A549 (cell line): ENCODE measurements at regions not wholly inside any gene's neighbourhood (a gene's known extent, or its start where the extent isn't known, plus 50 kb on each side); places are given as distances from the start of the nearest gene placed in this dataset.

Experiments
- ATAC-seq, 2 experiments: fragments of 200-7000 bp in 1 of 2; fragments of >200 bp in 1 of 2; cut with Nextera tagmentation in 1 of 2; cut with Tn5 transposase in 1 of 2; 3 replicates each; pipeline versions ENCODE4 v1.8.0 to v1.9.1; 2018 to 2020; ENCODE audit warnings: mild to moderate bottlenecking in 1 of 2, moderate library complexity in 1 of 2
- CTCF ChIA-PET: fragments of 300-600 bp; sonication (Branson Sonifier 250); formaldehyde crosslinking; extraction: SDS; loops from one replicate; lab custom pipeline; 2021; ENCODE audit warnings: antibody characterized with exemption, inconsistent platforms; lab: Yijun Ruan, JAX
- POLR2A ChIA-PET: fragments of 350-600 bp; formaldehyde crosslinking; extraction: SDS; loops from one replicate; lab custom pipeline; 2021; ENCODE audit warnings: antibody characterized with exemption, inconsistent platforms; lab: Yijun Ruan, JAX
- DNase-seq, 2 experiments: peaks; one replicate each; pipeline versions ENCODE4 v3.0.0 to v3.0.0-alpha.2; 2011 to 2016; ENCODE audit warnings: low read depth in 1 of 2, low spot score in 1 of 2
- FAIRE-seq: peaks from 2 replicates; lab custom pipeline; 2011; peaks lifted over from hg19 to GRCh38; lab: Jason Lieb, UNC
- H3K27ac ChIP-seq, 2 experiments: fragments of >200 bp; sonication (Bioruptor Twin); formaldehyde crosslinking; 3 replicates each; pipeline ENCODE4 v1.5.1; 2016 to 2017
- H3K4me1 ChIP-seq: fragments of >200 bp; sonication (Bioruptor Twin); formaldehyde crosslinking; 3 replicates; pipeline ENCODE4 v1.6.1; 2016
- H3K4me2 ChIP-seq: fragments of >200 bp; sonication (Bioruptor Twin); formaldehyde crosslinking; 3 replicates; pipeline ENCODE4 v1.6.1; 2016
- H3K4me3 ChIP-seq: fragments of >200 bp; sonication (Bioruptor Twin); formaldehyde crosslinking; 3 replicates; pipeline ENCODE4 v1.5.1; 2016
- H3K9me3 ChIP-seq: fragments of >200 bp; sonication (Bioruptor Twin); formaldehyde crosslinking; 3 replicates; pipeline ENCODE4 v1.6.1; 2016
- CBX8 ChIP-seq: fragments of 200-600 bp; sonication (generic); IDR thresholded peaks from 2 replicates; pipeline ENCODE4 v1.6.1; 2016
- CEBPB ChIP-seq, 2 experiments: fragments of >200 bp in 1 of 2; sonication (Bioruptor Twin) in 1 of 2; formaldehyde crosslinking in 1 of 2; IDR thresholded peaks; 2 replicates each; pipeline ENCODE4 v1.6.1; 2012 to 2016
- CHD4 ChIP-seq: fragments of 200-600 bp; sonication (generic); IDR thresholded peaks from 2 replicates; pipeline ENCODE4 v1.6.1; 2016; ENCODE audit warnings: antibody characterized with exemption, mild to moderate bottlenecking, borderline replicate concordance
- EP300 ChIP-seq, 2 experiments: fragments of >200 bp; sonication (Bioruptor Twin); formaldehyde crosslinking; IDR thresholded peaks; 2 replicates in 1 of 2; 3 replicates in 1 of 2; pipeline ENCODE4 v1.6.1; 2016 to 2017
- ESRRA ChIP-seq: fragments of 150-350 bp; IDR thresholded peaks from 2 replicates; pipeline ENCODE4 v1.6.1; 2014; ENCODE audit warnings: mild to moderate bottlenecking, low read length, borderline replicate concordance
- FOSB ChIP-seq: fragments of 250-450 bp; sonication (Bioruptor Pico); IDR thresholded peaks from 2 replicates; pipeline ENCODE4 v1.5.0; 2020; ENCODE audit warnings: mild to moderate bottlenecking, moderate library complexity
- FOSL2 ChIP-seq, 2 experiments: fragments of 450-650 bp in 1 of 2; fragments of >200 bp in 1 of 2; sonication (Bioruptor Twin) in 1 of 2; formaldehyde crosslinking; IDR thresholded peaks; 2 replicates each; pipeline versions ENCODE4 v1.5.0 to v1.6.1; 2016 to 2020; ENCODE audit warnings: mild to moderate bottlenecking in 1 of 2, moderate library complexity in 1 of 2
- FOXS1 ChIP-seq: fragments of 250-450 bp; sonication (Bioruptor Pico); IDR thresholded peaks from 2 replicates; pipeline ENCODE4 v1.5.0; 2020; ENCODE audit warnings: mild to moderate bottlenecking, moderate library complexity
- HDAC2 ChIP-seq: fragments of 200-600 bp; sonication (generic); IDR thresholded peaks from 2 replicates; pipeline ENCODE4 v1.6.1; 2016
- HOXB13 ChIP-seq: fragments of 250-450 bp; sonication (Bioruptor Pico); IDR thresholded peaks from 2 replicates; pipeline ENCODE4 v1.5.0; 2020; ENCODE audit warnings: low read depth, mild to moderate bottlenecking, moderate library complexity
- KDM1A ChIP-seq: fragments of 200-600 bp; sonication (generic); IDR thresholded peaks from 2 replicates; pipeline ENCODE4 v1.6.1; 2016; ENCODE audit warnings: low read depth, mild to moderate bottlenecking
- KDM5A ChIP-seq: fragments of 200-600 bp; sonication (generic); IDR thresholded peaks from 2 replicates; pipeline ENCODE4 v1.6.1; 2016; ENCODE audit warnings: antibody characterized with exemption, mild to moderate bottlenecking
- NR3C1 ChIP-seq: fragments of >200 bp; sonication (Bioruptor Twin); formaldehyde crosslinking; IDR thresholded peaks from 3 replicates; pipeline ENCODE4 v1.6.1; 2017
- PHF8 ChIP-seq: fragments of 200-600 bp; sonication (generic); IDR thresholded peaks from 2 replicates; pipeline ENCODE4 v1.6.1; 2016; ENCODE audit warnings: low read depth, mild to moderate bottlenecking, antibody characterized with exemption, moderate library complexity, borderline replicate concordance
- POLR2AphosphoS2 ChIP-seq: conservative IDR thresholded peaks from 2 replicates; pipeline ENCODE4 v1.6.1; 2012; ENCODE audit warnings: low read length, improper control_type of control experiment, inconsistent platforms
- RAD21 ChIP-seq, 2 experiments: fragments of >200 bp in 1 of 2; sonication (Bioruptor Twin) in 1 of 2; formaldehyde crosslinking in 1 of 2; IDR thresholded peaks in 1 of 2; conservative IDR thresholded peaks in 1 of 2; 2 replicates in 1 of 2; 3 replicates in 1 of 2; pipeline ENCODE4 v1.6.1; 2012 to 2018; ENCODE audit warnings: inconsistent platforms in 1 of 2
- RFX5 ChIP-seq: fragments of 450-650 bp; IDR thresholded peaks from 2 replicates; pipeline ENCODE4 v1.7.1; 2014; ENCODE audit warnings: antibody characterized with exemption, mild to moderate bottlenecking, moderate library complexity
- SMC3 ChIP-seq: fragments of >200 bp; sonication (Bioruptor Twin); formaldehyde crosslinking; IDR thresholded peaks from 3 replicates; pipeline ENCODE4 v1.6.1; 2018; ENCODE audit warnings: inconsistent platforms
- SREBF2 ChIP-seq: fragments of 450-650 bp; IDR thresholded peaks from 2 replicates; pipeline ENCODE4 v1.6.1; 2014; ENCODE audit warnings: mild to moderate bottlenecking, moderate library complexity
- TP53 ChIP-seq: fragments of 250-450 bp; sonication (Bioruptor Pico); IDR thresholded peaks from 2 replicates; pipeline ENCODE4 v1.5.0; 2021; ENCODE audit warnings: mild to moderate bottlenecking, moderate library complexity
- ZFP36 ChIP-seq: fragments of 450-650 bp; IDR thresholded peaks from 2 replicates; pipeline ENCODE4 v1.6.1; 2014; ENCODE audit warnings: borderline replicate concordance; ENCODE audit not compliant: partially characterized antibody
- WGBS: methylation state at CpG from one replicate; pipeline ENCODE4 v1.1.6; 2017; ENCODE audit errors: missing lambda C conversion rate; 5-methylcytosine and 5-hydroxymethylcytosine counted together
- TF ChIP-seq, protein P1 (sequence below): fragments of 250-450 bp; sonication (Bioruptor Pico); IDR thresholded peaks from 2 replicates; pipeline ENCODE4 v1.5.0; 2020; ENCODE audit warnings: low read depth, mild to moderate bottlenecking, moderate library complexity
- TF ChIP-seq, protein P2 (sequence below): IDR thresholded peaks from 2 replicates; pipeline ENCODE4 v1.6.1; 2012
- TF ChIP-seq, protein P3 (sequence below): fragments of >200 bp; sonication (Bioruptor Twin); formaldehyde crosslinking; IDR thresholded peaks from 3 replicates; pipeline ENCODE4 v1.6.1; 2016
- TF ChIP-seq, protein P4 (sequence below): fragments of 450-650 bp; IDR thresholded peaks from 2 replicates; pipeline ENCODE4 v1.6.1; 2014; ENCODE audit warnings: antibody characterized with exemption
- TF ChIP-seq, protein P5 (sequence below): fragments of >200 bp; sonication (Bioruptor Twin); formaldehyde crosslinking; IDR thresholded peaks from 2 replicates; pipeline ENCODE4 v1.6.1; 2016
- TF ChIP-seq, protein P6 (sequence below): fragments of 200-600 bp; sonication (generic); IDR thresholded peaks from 2 replicates; pipeline ENCODE4 v1.6.1; 2016; ENCODE audit warnings: antibody characterized with exemption, mild to moderate bottlenecking, moderate library complexity

DNA sequence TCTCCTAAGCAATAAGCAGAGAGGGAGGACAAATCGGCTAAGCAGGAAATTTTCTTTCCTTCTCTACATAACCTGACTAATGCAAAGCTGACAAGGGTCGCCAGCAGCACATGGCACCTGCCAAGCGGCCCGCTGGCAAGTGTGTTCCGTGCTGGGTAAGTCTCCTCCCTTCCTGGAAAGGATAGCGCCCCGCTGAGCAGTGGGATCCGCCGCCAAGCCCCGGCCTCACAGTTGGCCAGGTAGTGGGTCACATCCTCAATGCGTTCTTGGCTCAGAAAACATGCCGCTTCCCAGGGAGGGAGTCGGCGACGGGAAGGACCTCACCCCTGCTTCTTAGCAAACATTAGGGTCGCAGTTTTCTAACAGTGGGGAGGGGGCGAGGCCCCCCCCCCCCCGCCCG, 488.9 kb upstream of the NUPR2 start:
- H3K27ac ChIP-seq = no peak overlapping the region
- TF ChIP-seq NR3C1 (no peak), HDAC2 (no peak), SMC3 (no peak), HOXB13 (CRISPR knock-in tag) (no peak), KDM5A (no peak), RFX5 (no peak)
- TF ChIP-seq, protein P1, sequence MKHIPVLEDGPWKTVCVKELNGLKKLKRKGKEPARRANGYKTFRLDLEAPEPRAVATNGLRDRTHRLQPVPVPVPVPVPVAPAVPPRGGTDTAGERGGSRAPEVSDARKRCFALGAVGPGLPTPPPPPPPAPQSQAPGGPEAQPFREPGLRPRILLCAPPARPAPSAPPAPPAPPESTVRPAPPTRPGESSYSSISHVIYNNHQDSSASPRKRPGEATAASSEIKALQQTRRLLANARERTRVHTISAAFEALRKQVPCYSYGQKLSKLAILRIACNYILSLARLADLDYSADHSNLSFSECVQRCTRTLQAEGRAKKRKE (CRISPR knock-in tag) = no peak
- TF ChIP-seq, protein P2, sequence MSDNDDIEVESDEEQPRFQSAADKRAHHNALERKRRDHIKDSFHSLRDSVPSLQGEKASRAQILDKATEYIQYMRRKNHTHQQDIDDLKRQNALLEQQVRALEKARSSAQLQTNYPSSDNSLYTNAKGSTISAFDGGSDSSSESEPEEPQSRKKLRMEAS = no peak
- DNase-seq (no peak), ATAC-seq (no peak), FAIRE-seq (no peak)
- ChIA-PET POLR2A (no interaction called here), CTCF (no interaction called here)
- H3K9me3 ChIP-seq = peaks cover 12% of the 10 kb centered on the region; the same call in 1 of the 3 replicates
- H3K4me3 ChIP-seq = no peak overlapping the region
- 12% methylated on average over 5 of the region's 19 CpGs for WGBS
- H3K4me1 ChIP-seq = no peaks in the 10 kb centered on the region
- no peak overlapping the region for H3K4me2 ChIP-seq

DNA sequence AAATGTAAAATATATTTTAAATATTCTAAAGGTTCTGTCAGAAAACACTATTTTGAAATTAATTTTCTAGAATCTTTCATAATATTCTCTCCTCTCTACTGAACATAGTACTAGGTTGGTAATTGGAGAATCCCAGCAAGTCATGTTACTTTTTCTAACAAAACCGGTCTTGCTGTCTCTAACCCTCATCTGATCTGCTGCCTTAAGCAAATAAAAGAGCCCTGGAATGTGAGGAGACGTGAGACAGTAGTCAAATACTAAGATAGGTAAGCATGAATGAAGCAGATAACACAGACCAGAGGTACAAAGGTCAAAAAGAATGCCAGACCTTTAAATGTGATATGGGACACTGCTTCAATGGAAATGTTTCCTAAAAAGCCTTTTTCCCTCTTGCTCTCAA, 462.4 kb upstream of the NUPR2 start:
- H3K9me3 ChIP-seq = peaks cover 2% of the 10 kb centered on the region; the same call in 1 of the 3 replicates
- H3K27ac ChIP-seq = no peak overlapping the region
- no peak overlapping the region for H3K4me3 ChIP-seq
- FAIRE-seq (no peak), DNase-seq (no peak), ATAC-seq (no peak)
- TF ChIP-seq POLR2AphosphoS2 (no peak), ESRRA (no peak), TP53 (CRISPR knock-in tag) (no peak), SREBF2 (no peak), RAD21 (conservative IDR thresholded peaks at IDR 0.05 in 1 of 2, IDR thresholded peaks at IDR 0.05 in 1 of 2) (no peak)
- TF ChIP-seq, protein P1 (CRISPR knock-in tag) = no peak
- TF ChIP-seq, protein P3, sequence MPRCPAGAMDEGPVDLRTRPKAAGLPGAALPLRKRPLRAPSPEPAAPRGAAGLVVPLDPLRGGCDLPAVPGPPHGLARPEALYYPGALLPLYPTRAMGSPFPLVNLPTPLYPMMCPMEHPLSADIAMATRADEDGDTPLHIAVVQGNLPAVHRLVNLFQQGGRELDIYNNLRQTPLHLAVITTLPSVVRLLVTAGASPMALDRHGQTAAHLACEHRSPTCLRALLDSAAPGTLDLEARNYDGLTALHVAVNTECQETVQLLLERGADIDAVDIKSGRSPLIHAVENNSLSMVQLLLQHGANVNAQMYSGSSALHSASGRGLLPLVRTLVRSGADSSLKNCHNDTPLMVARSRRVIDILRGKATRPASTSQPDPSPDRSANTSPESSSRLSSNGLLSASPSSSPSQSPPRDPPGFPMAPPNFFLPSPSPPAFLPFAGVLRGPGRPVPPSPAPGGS = no peak
- 3% methylated on average over 2 of the region's 2 CpGs for WGBS
- H3K4me1 ChIP-seq = no peaks in the 10 kb centered on the region
- H3K4me2 ChIP-seq = no peak overlapping the region
- POLR2A ChIA-PET = no interaction called here
- CTCF ChIA-PET = no interaction called here

DNA sequence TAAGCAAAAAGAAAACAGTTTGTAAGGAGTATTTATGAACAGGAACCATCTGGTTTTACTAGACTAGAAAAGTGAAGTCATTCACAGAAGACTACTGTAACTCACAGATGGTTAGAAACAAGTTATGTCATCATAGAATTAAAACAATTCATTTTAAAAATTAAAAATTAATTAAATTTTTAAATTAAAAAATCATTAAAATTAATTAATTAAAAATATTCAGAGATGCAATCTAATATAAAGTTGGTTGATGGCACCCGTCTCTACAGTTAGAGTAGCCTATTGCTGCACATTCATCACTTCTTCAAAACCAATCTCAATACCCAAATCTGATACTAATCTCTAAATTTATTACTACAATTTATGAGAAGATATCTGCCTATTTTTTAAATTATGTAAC, 454.8 kb upstream of the NUPR2 start:
- DNase-seq = no peak
- Histone ChIP-seq H3K4me1 (no peaks in the 10 kb centered on the region), H3K9me3 (peaks cover 4% of the 10 kb centered on the region; the same call in 2 of the 3 replicates), H3K4me2 (no peak overlapping the region)
- CTCF ChIA-PET = no interaction called here
- TF ChIP-seq FOSL2 (IDR thresholded peaks at IDR 0.05) = no peak
- no peak for TF ChIP-seq FOSL2 (CRISPR knock-in tag; IDR thresholded peaks at IDR 0.05)
- TF ChIP-seq FOSB = no peak
- TF ChIP-seq ZFP36 = no peak
- TF ChIP-seq CEBPB (IDR thresholded peaks at IDR 0.05) = no peak
- TF ChIP-seq, protein P4, sequence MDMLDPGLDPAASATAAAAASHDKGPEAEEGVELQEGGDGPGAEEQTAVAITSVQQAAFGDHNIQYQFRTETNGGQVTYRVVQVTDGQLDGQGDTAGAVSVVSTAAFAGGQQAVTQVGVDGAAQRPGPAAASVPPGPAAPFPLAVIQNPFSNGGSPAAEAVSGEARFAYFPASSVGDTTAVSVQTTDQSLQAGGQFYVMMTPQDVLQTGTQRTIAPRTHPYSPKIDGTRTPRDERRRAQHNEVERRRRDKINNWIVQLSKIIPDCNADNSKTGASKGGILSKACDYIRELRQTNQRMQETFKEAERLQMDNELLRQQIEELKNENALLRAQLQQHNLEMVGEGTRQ = no peak
- TF ChIP-seq PHF8 = no peak
- no peak for TF ChIP-seq POLR2AphosphoS2
- no peak for TF ChIP-seq CBX8
- no peak for TF ChIP-seq HDAC2
- TF ChIP-seq, protein P5, sequence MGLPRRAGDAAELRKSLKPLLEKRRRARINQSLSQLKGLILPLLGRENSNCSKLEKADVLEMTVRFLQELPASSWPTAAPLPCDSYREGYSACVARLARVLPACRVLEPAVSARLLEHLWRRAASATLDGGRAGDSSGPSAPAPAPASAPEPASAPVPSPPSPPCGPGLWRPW = no peak
- no peak for TF ChIP-seq EP300 (IDR thresholded peaks at IDR 0.05)
- TF ChIP-seq, protein P2 = no peak
- TF ChIP-seq SMC3 = no peak
- TF ChIP-seq CHD4 = no peak
- TF ChIP-seq, protein P6, sequence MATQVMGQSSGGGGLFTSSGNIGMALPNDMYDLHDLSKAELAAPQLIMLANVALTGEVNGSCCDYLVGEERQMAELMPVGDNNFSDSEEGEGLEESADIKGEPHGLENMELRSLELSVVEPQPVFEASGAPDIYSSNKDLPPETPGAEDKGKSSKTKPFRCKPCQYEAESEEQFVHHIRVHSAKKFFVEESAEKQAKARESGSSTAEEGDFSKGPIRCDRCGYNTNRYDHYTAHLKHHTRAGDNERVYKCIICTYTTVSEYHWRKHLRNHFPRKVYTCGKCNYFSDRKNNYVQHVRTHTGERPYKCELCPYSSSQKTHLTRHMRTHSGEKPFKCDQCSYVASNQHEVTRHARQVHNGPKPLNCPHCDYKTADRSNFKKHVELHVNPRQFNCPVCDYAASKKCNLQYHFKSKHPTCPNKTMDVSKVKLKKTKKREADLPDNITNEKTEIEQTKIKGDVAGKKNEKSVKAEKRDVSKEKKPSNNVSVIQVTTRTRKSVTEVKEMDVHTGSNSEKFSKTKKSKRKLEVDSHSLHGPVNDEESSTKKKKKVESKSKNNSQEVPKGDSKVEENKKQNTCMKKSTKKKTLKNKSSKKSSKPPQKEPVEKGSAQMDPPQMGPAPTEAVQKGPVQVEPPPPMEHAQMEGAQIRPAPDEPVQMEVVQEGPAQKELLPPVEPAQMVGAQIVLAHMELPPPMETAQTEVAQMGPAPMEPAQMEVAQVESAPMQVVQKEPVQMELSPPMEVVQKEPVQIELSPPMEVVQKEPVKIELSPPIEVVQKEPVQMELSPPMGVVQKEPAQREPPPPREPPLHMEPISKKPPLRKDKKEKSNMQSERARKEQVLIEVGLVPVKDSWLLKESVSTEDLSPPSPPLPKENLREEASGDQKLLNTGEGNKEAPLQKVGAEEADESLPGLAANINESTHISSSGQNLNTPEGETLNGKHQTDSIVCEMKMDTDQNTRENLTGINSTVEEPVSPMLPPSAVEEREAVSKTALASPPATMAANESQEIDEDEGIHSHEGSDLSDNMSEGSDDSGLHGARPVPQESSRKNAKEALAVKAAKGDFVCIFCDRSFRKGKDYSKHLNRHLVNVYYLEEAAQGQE = no peak
- TF ChIP-seq FOXS1 = no peak
- no peak for TF ChIP-seq KDM1A
- TF ChIP-seq, all 56 proteins: peak for 0
- H3K27ac ChIP-seq = no peak overlapping the region
- FAIRE-seq = no peak
- H3K4me3 ChIP-seq = no peak overlapping the region
- WGBS = 0% methylated on average over 1 of the region's 1 CpG
- POLR2A ChIA-PET = no interaction called here
- no peak for ATAC-seq
